PC-9 (cell line): ENCODE measurements at regions not wholly inside any gene's neighbourhood (a gene's known extent, or its start where the extent isn't known, plus 50 kb on each side); places are given as distances from the start of the nearest gene placed in this dataset.

Source experiments
- CTCF ChIP-seq: fragments of 200-600 bp; sonication (generic); conservative IDR thresholded peaks from 2 replicates; pipeline ENCODE4 v1.6.1; 2017; ENCODE audit warnings: mixed run types, antibody characterized with exemption, mild to moderate bottlenecking, moderate library complexity
- EZH2 ChIP-seq: fragments of 200-600 bp; sonication (generic); IDR thresholded peaks from 2 replicates; pipeline ENCODE4 v1.8.0; 2017; ENCODE audit warnings: antibody characterized with exemption, low read depth

- no peak for TF ChIP-seq EZH2
- TF ChIP-seq CTCF: no peak
Observed at GRCh38 chr14:85088192-85088591, 441.8 kb upstream of the FLRT2 start.
